ENCODE measurements at regions not wholly inside any gene's neighbourhood (a gene's known extent, or its start where the extent isn't known, plus 50 kb on each side); places are given as distances from the start of the nearest gene placed in this dataset.

- no peak for DNase-seq
Measured at GRCh38 chr2:126345691-126346090, 310.3 kb upstream of the GYPC start.

GRCh38 chr2:126356631-126357030 is 299.3 kb upstream of the GYPC start:
- no peak for DNase-seq

GRCh38 chr2:126358122-126358521 is 297.8 kb upstream of the GYPC start:
- no peak for DNase-seq

GRCh38 chr2:126359494-126359893 is 296.5 kb upstream of the GYPC start:
- no peak for DNase-seq

- no peak for DNase-seq
Measured at GRCh38 chr2:126367361-126367760, 288.6 kb upstream of the GYPC start.

- no peak for DNase-seq
Measured at GRCh38 chr2:126368758-126369157, 287.2 kb upstream of the GYPC start.

GRCh38 chr2:126370201-126370600 is 285.8 kb upstream of the GYPC start:
- no peak for DNase-seq

- no peak for DNase-seq
Measured at GRCh38 chr2:126372406-126372805, 283.6 kb upstream of the GYPC start.

- DNase-seq = no peak
Measured at GRCh38 chr2:126378176-126378575, 277.8 kb upstream of the GYPC start.

GRCh38 chr2:126381091-126381490 is 274.9 kb upstream of the GYPC start:
- DNase-seq = no peak

- no peak for DNase-seq
Measured at GRCh38 chr2:126382998-126383397, 273.0 kb upstream of the GYPC start.

- no peak for DNase-seq
Measured at GRCh38 chr2:126383800-126384199, 272.2 kb upstream of the GYPC start.

- no peak for DNase-seq
Measured at GRCh38 chr2:126385441-126385840, 270.5 kb upstream of the GYPC start.

GRCh38 chr2:126385983-126386382 is 270.0 kb upstream of the GYPC start:
- DNase-seq = no peak

GRCh38 chr2:126389446-126389845 is 266.5 kb upstream of the GYPC start:
- no peak for DNase-seq

GRCh38 chr2:126392889-126393288 is 263.1 kb upstream of the GYPC start:
- DNase-seq = no peak

GRCh38 chr2:126399001-126399400 is 257.0 kb upstream of the GYPC start:
- DNase-seq = no peak

GRCh38 chr2:126403039-126403628 is 252.8 kb upstream of the GYPC start:
- DNase-seq = no peak

- DNase-seq = no peak
Measured at GRCh38 chr2:126406267-126406666, 249.7 kb upstream of the GYPC start.

- no peak for DNase-seq
Measured at GRCh38 chr2:126408671-126409070, 247.3 kb upstream of the GYPC start.

GRCh38 chr2:126409850-126410249 is 246.1 kb upstream of the GYPC start:
- no peak for DNase-seq

GRCh38 chr2:126413079-126413478 is 242.9 kb upstream of the GYPC start:
- no peak for DNase-seq

- no peak for DNase-seq
Measured at GRCh38 chr2:126419403-126419802, 236.6 kb upstream of the GYPC start.

GRCh38 chr2:126425943-126426342 is 230.0 kb upstream of the GYPC start:
- no peak for DNase-seq

- no peak for DNase-seq
Measured at GRCh38 chr2:126429103-126429502, 226.9 kb upstream of the GYPC start.

GRCh38 chr2:126431136-126431535 is 224.8 kb upstream of the GYPC start:
- no peak for DNase-seq

Data from activated CD4-positive, CD25-positive, alpha-beta regulatory T cell treated with anti-CD3 and anti-CD28 coated beads, Interleukin-2, amount 50 U/mL, for 72 hours (primary cell).